WERI-Rb-1 (cell line): ENCODE measurements at regions not wholly inside any gene's neighbourhood (a gene's known extent, or its start where the extent isn't known, plus 50 kb on each side); places are given as distances from the start of the nearest gene placed in this dataset.
A peak's percentile ranks its signal among the peaks of the same experiment; 100 is the strongest.
"Not testable (repeated sequence)": the region's sequence is repeated elsewhere in the genome, so short reads cannot be mapped to it uniquely, and the experiment has no call there.

Experiments
- DNase-seq: peaks from one replicate; pipeline ENCODE4 v3.0.0-alpha.2; 2020
- H3K27ac ChIP-seq: fragments of 250-450 bp; sonication (Bioruptor Pico); 2 replicates; pipeline ENCODE4 v1.5.1; 2020; ENCODE audit warnings: mild to moderate bottlenecking, moderate library complexity
- H3K27me3 ChIP-seq: fragments of 250-450 bp; sonication (Bioruptor Pico); 2 replicates; pipeline ENCODE4 v1.5.1; 2021; ENCODE audit warnings: mild to moderate bottlenecking, low read depth, moderate library complexity; ENCODE audit not compliant: insufficient read depth, severe bottlenecking
- H3K36me3 ChIP-seq: fragments of 250-450 bp; sonication (Bioruptor Pico); 2 replicates; pipeline ENCODE4 v1.5.1; 2020; ENCODE audit warnings: mild to moderate bottlenecking, moderate library complexity
- H3K4me3 ChIP-seq: 2 replicates; pipeline ENCODE4 v1.5.1; 2011; ENCODE audit warnings: low read depth, mild to moderate bottlenecking, control low read depth, low read length
- H3K9me3 ChIP-seq: fragments of 250-450 bp; sonication (Bioruptor Pico); 2 replicates; pipeline ENCODE4 v1.5.1; 2021; ENCODE audit warnings: mild to moderate bottlenecking, moderate library complexity; ENCODE audit not compliant: severe bottlenecking
- CTCF ChIP-seq: IDR thresholded peaks from 2 replicates; pipeline ENCODE4 v1.5.1; 2011; ENCODE audit warnings: low read depth, mild to moderate bottlenecking, control low read depth, inconsistent platforms, low read length

GRCh38 chr11:116051494-116051893 is 547.3 kb upstream of the CADM1 start:
- Histone ChIP-seq H3K36me3 (no peaks in the 10 kb centered on the region), H3K27me3 (no peaks in the 10 kb centered on the region), H3K4me3 (no peak overlapping the region), H3K9me3 (no peaks in the 10 kb centered on the region), H3K27ac (no peak overlapping the region)
- DNase-seq, result no peak
- no peak for TF ChIP-seq CTCF

GRCh38 chr11:116049383-116049782 is 545.2 kb upstream of the CADM1 start:
- H3K36me3 ChIP-seq, result no peaks in the 10 kb centered on the region
- H3K4me3 ChIP-seq, result no peak overlapping the region
- TF ChIP-seq CTCF, result no peak
- H3K27me3 ChIP-seq, result no peaks in the 10 kb centered on the region
- no peak for DNase-seq
- H3K9me3 ChIP-seq, result no peaks in the 10 kb centered on the region
- no peak overlapping the region for H3K27ac ChIP-seq

GRCh38 chr11:116046127-116046526 is 541.9 kb upstream of the CADM1 start:
- Histone ChIP-seq H3K27me3 (no peaks in the 10 kb centered on the region), H3K27ac (no peak overlapping the region), H3K9me3 (no peaks in the 10 kb centered on the region), H3K4me3 (no peak overlapping the region), H3K36me3 (no peaks in the 10 kb centered on the region)
- no peak for DNase-seq
- no peak for TF ChIP-seq CTCF

- DNase-seq, result no peak
- no peaks in the 10 kb centered on the region for H3K27me3 ChIP-seq
- no peak overlapping the region for H3K4me3 ChIP-seq
Measured at GRCh38 chr11:116044941-116045340, 540.7 kb upstream of the CADM1 start.

GRCh38 chr11:116044520-116044919 is 540.3 kb upstream of the CADM1 start:
- Histone ChIP-seq H3K4me3 (no peak overlapping the region), H3K9me3 (no peaks in the 10 kb centered on the region), H3K27ac (no peak overlapping the region), H3K36me3 (no peaks in the 10 kb centered on the region), H3K27me3 (no peaks in the 10 kb centered on the region)
- no peak for DNase-seq
- no peak for TF ChIP-seq CTCF

More at GRCh38 chr11:116044941-116045340, 540.7 kb upstream of the CADM1 start:
- Histone ChIP-seq H3K27ac (no peak overlapping the region), H3K36me3 (no peaks in the 10 kb centered on the region), H3K9me3 (no peaks in the 10 kb centered on the region)
- no peak for TF ChIP-seq CTCF

GRCh38 chr11:116043857-116044256 is 539.6 kb upstream of the CADM1 start:
- no peak overlapping the region; the same call in 1 of the 2 replicates for H3K27ac ChIP-seq
- no peak for DNase-seq
- H3K27me3 ChIP-seq, result no peaks in the 10 kb centered on the region
- no peaks in the 10 kb centered on the region for H3K36me3 ChIP-seq
- no peak overlapping the region for H3K4me3 ChIP-seq
- H3K9me3 ChIP-seq, result no peaks in the 10 kb centered on the region
- TF ChIP-seq CTCF, result no peak

GRCh38 chr11:116043059-116043458 is 538.8 kb upstream of the CADM1 start:
- peak; percentile 68 for DNase-seq
- H3K36me3 ChIP-seq, H3K27ac ChIP-seq, H3K4me3 ChIP-seq, H3K9me3 ChIP-seq, H3K27me3 ChIP-seq: not testable (repeated sequence)
